Natural killer cell (primary cell): ENCODE measurements at regions not wholly inside any gene's neighbourhood (a gene's known extent, or its start where the extent isn't known, plus 50 kb on each side); places are given as distances from the start of the nearest gene placed in this dataset.

Experiments
- ATAC-seq, 3 donors: fragments of 150-1000 bp in 2 of 3; fragments of 200-7000 bp in 1 of 3; cut with Tn5 transposase; 1 replicate in 1 of 3; 2 replicates in 2 of 3; pipeline ENCODE4 v1.10.0; 2021; ENCODE audit warnings: mild to moderate bottlenecking in 2 of 3, moderate library complexity in 2 of 3
- DNase-seq, 2 donors: peaks; one replicate each; pipeline versions ENCODE4 v3.0.0 to v3.0.0-alpha.2; 2013 to 2021; ENCODE audit warnings: mixed read lengths in 1 of 2
- H3K27ac ChIP-seq: one replicate; pipeline ENCODE4 v1.5.1; 2013; ENCODE audit warnings: mild to moderate bottlenecking, low read length
- H3K27me3 ChIP-seq: one replicate; pipeline ENCODE4 v1.6.1; 2013; ENCODE audit warnings: low read length; ENCODE audit not compliant: control insufficient read depth, insufficient read depth
- H3K36me3 ChIP-seq: one replicate; pipeline ENCODE4 v1.6.1; 2013; ENCODE audit warnings: low read length; ENCODE audit not compliant: control insufficient read depth, insufficient read depth
- H3K4me1 ChIP-seq: one replicate; pipeline ENCODE4 v1.6.1; 2013; ENCODE audit warnings: low read length; ENCODE audit not compliant: control insufficient read depth, insufficient read depth
- H3K4me3 ChIP-seq: one replicate; pipeline ENCODE4 v1.5.1; 2013; ENCODE audit warnings: low read length
- H3K9me3 ChIP-seq: one replicate; pipeline ENCODE4 v1.6.1; 2013; ENCODE audit warnings: low read length; ENCODE audit not compliant: control insufficient read depth, insufficient read depth
- H3K27ac Mint-ChIP-seq, 2 donors: one replicate each; pipeline ENCODE4 v1.8.0; 2022; ENCODE audit warnings: mild to moderate bottlenecking in 2 of 2, mixed read lengths in 2 of 2, moderate library complexity in 1 of 2
- H3K27me3 Mint-ChIP-seq, 2 donors: one replicate each; pipeline ENCODE4 v1.8.0; 2022; ENCODE audit warnings: low read depth in 2 of 2, mixed read lengths in 2 of 2
- H3K36me3 Mint-ChIP-seq: one replicate; pipeline ENCODE4 v1.8.0; 2022; ENCODE audit warnings: mixed read lengths
- H3K4me1 Mint-ChIP-seq, 2 donors: one replicate each; pipeline ENCODE4 v1.8.0; 2022; ENCODE audit warnings: mixed read lengths in 2 of 2
- H3K4me3 Mint-ChIP-seq: one replicate; pipeline ENCODE4 v1.8.0; 2022; ENCODE audit warnings: mild to moderate bottlenecking, moderate library complexity, mixed read lengths
- H3K9me3 Mint-ChIP-seq, 2 donors: one replicate each; pipeline ENCODE4 v1.8.0; 2022; ENCODE audit warnings: mixed read lengths in 2 of 2
- WGBS: methylation state at CpG from one replicate; pipeline ENCODE4 v1.1.7; 2013; ENCODE audit warnings: missing lambda C conversion rate; ENCODE audit not compliant: insufficient coverage; 5-methylcytosine and 5-hydroxymethylcytosine counted together
- intact Hi-C: fragments of 100-400 bp; cut with micrococcal nuclease; formaldehyde crosslinking; loops from one replicate; pipeline ENCODE4 v1.14.2; 2022
- TF ChIP-seq, protein P1 (sequence below): fragments of 200-600 bp; IDR thresholded peaks from one replicate; pipeline ENCODE4 v1.8.0; 2022; ENCODE audit warnings: antibody characterized with exemption

DNA sequence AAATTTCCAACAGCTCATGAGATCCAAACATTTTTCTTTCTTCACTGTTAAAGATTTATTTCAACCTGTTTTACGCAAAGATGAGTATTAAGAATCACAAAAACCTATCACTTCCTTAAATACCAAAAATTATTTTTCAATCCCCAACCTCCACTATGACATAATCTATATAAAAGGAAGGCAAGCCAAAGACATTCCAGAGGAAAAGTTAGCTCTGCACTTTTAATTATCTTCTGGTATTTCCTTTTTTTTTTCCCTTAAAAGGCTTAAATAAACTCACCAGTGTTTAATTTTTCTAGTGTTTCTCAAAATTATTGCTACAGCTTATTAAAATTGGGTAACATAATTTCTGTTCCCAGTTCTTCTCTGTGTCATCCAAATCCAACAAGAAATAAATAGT, 75.9 kb downstream of the BMP4 start:
- H3K4me3 ChIP-seq: no peak overlapping the region
- H3K9me3 ChIP-seq: no peaks in the 10 kb centered on the region
- H3K4me3 Mint-ChIP-seq: no peak overlapping the region
- H3K27me3 ChIP-seq: no peaks in the 10 kb centered on the region
- no peak for DNase-seq
- H3K27ac Mint-ChIP-seq: no peak overlapping the region
- intact Hi-C loops: no loop called here
- no peaks in the 10 kb centered on the region for H3K4me1 Mint-ChIP-seq
- TF ChIP-seq, protein P1, sequence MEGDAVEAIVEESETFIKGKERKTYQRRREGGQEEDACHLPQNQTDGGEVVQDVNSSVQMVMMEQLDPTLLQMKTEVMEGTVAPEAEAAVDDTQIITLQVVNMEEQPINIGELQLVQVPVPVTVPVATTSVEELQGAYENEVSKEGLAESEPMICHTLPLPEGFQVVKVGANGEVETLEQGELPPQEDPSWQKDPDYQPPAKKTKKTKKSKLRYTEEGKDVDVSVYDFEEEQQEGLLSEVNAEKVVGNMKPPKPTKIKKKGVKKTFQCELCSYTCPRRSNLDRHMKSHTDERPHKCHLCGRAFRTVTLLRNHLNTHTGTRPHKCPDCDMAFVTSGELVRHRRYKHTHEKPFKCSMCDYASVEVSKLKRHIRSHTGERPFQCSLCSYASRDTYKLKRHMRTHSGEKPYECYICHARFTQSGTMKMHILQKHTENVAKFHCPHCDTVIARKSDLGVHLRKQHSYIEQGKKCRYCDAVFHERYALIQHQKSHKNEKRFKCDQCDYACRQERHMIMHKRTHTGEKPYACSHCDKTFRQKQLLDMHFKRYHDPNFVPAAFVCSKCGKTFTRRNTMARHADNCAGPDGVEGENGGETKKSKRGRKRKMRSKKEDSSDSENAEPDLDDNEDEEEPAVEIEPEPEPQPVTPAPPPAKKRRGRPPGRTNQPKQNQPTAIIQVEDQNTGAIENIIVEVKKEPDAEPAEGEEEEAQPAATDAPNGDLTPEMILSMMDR: no peak
- WGBS: no CpG with 5 or more reads among the region's 1 CpG
- H3K36me3 Mint-ChIP-seq: no peaks in the 10 kb centered on the region
- no peaks in the 10 kb centered on the region for H3K36me3 ChIP-seq
- no peak overlapping the region for H3K27ac ChIP-seq
- ATAC-seq: no peak
- H3K9me3 Mint-ChIP-seq: peaks cover 6 to 7% of the 10 kb centered on the region in 2 donors
- H3K4me1 ChIP-seq: no peaks in the 10 kb centered on the region
- no peaks in the 10 kb centered on the region for H3K27me3 Mint-ChIP-seq

DNA sequence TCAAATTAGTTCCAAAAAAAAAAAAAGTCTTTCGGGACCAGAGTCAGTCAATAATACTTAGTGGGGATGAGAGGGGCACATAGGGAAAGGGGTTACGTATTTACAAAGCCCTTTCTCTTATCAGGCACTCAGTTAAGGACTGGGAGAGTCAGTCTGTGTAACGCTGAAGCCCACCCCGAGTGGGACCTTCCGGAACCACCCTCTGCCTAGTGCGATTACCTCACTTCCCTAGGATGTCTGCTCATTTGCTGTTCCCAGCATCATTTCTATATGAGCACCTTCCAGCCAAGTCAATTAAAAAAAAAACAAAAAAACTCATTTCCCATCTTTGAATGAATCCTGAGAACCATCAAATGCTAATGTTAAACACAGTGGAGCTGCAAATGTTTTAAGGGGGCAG, 76.9 kb downstream of the BMP4 start:
- no peak overlapping the region for H3K27ac ChIP-seq
- peaks cover 6 to 7% of the 10 kb centered on the region in 2 donors for H3K9me3 Mint-ChIP-seq
- H3K4me1 Mint-ChIP-seq: no peaks in the 10 kb centered on the region
- no peak for ATAC-seq
- H3K4me3 Mint-ChIP-seq: no peak overlapping the region
- H3K36me3 ChIP-seq: no peaks in the 10 kb centered on the region
- no peak for DNase-seq
- H3K27ac Mint-ChIP-seq: no peak overlapping the region
- TF ChIP-seq, protein P1: no peak
- no peak overlapping the region for H3K4me3 ChIP-seq
- no peaks in the 10 kb centered on the region for H3K27me3 Mint-ChIP-seq
- intact Hi-C loops: no loop called here
- no peaks in the 10 kb centered on the region for H3K9me3 ChIP-seq
- no peaks in the 10 kb centered on the region for H3K27me3 ChIP-seq
- H3K4me1 ChIP-seq: no peaks in the 10 kb centered on the region
- no peaks in the 10 kb centered on the region for H3K36me3 Mint-ChIP-seq
- 91% methylated on average over 5 of the region's 6 CpGs for WGBS

DNA sequence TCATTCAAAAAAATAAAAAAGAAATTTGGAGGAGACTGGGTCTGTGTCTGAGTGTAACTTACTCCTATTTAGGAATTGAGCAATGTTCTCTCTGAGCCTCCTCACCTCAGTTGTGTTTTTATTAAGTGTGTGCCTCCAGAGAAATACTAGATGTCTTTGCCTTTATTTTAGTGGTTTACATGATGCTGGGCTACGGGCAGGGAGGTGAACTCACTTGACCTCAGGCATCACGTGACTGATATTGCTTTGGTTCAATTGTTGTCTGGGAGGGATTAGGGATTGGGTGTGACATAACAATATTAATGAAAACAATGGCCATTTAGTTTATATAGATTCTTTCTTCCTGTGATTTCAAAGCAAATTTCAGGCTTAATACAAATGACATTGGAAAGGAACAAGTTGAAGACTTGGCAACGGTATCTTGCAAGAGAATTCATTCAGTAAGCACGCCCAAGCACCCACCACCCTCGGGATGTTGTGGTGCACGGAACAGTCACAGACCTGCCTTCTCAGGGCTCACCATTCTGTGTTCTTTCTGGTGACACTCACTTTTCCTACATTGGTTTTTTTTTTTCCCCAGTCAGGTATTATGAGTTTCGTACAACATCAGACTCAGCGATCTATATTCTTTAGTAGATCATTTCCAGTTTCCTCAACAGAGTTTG, 77.5 kb downstream of the BMP4 start:
- Mint-ChIP-seq H3K36me3 (no peaks in the 10 kb centered on the region), H3K27me3 (no peaks in the 10 kb centered on the region), H3K9me3 (peaks cover 6 to 7% of the 10 kb centered on the region in 2 donors), H3K4me3 (no peak overlapping the region), H3K27ac (no peak overlapping the region), H3K4me1 (no peaks in the 10 kb centered on the region)
- Histone ChIP-seq H3K4me1 (no peaks in the 10 kb centered on the region), H3K9me3 (no peaks in the 10 kb centered on the region), H3K4me3 (no peak overlapping the region), H3K27ac (no peak overlapping the region), H3K27me3 (no peaks in the 10 kb centered on the region), H3K36me3 (no peaks in the 10 kb centered on the region)
- 88% methylated on average over 8 of the region's 8 CpGs for WGBS
- ATAC-seq (no peak), DNase-seq (no peak)
- TF ChIP-seq, protein P1: no peak
- intact Hi-C loops: no loop called here

DNA sequence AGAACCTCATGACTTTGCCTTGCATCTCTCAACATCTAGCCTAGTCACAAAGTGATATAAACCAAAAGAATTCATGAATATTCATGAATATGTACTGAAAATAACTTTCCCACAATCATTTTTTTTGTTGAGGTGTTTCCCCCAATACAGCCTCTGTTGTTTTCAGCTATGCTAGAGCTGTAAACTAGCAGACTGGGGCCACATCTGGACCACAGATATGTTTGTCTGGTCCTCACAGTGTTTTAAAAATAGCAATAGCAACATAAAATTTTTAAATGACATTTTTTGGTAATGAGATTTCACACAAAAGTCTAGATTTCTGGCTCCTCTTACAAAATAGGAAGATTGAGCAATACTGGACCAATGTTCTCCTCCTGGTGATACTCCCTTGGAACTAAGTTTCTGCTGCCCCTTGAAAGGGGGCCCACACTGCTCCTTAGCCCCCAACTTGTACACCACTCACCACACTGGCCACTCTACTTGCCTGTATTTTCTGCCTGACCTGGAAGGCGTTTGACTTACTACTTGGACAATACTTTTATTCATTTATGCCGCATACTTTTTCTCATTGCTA, 81.2 kb downstream of the BMP4 start:
- no peaks in the 10 kb centered on the region for H3K27me3 ChIP-seq
- no peak for ATAC-seq
- H3K9me3 Mint-ChIP-seq: peaks cover 7 to 8% of the 10 kb centered on the region in 2 donors
- TF ChIP-seq, protein P1: no peak
- H3K9me3 ChIP-seq: no peaks in the 10 kb centered on the region
- no peak for DNase-seq
- H3K36me3 Mint-ChIP-seq: no peaks in the 10 kb centered on the region
- no peaks in the 10 kb centered on the region for H3K4me1 Mint-ChIP-seq
- H3K27ac ChIP-seq: no peak overlapping the region
- no peak overlapping the region for H3K4me3 Mint-ChIP-seq
- H3K27me3 Mint-ChIP-seq: no peaks in the 10 kb centered on the region
- H3K36me3 ChIP-seq: no peaks in the 10 kb centered on the region
- 96% methylated on average over 2 of the region's 2 CpGs for WGBS
- intact Hi-C loops: no loop called here
- H3K4me1 ChIP-seq: no peaks in the 10 kb centered on the region
- no peak overlapping the region for H3K27ac Mint-ChIP-seq
- no peak overlapping the region for H3K4me3 ChIP-seq
